KMS-11 (cell line): ENCODE measurements at regions not wholly inside any gene's neighbourhood (a gene's known extent, or its start where the extent isn't known, plus 50 kb on each side); places are given as distances from the start of the nearest gene placed in this dataset.
A peak's percentile ranks its signal among the peaks of the same experiment; 100 is the strongest.

Experiments
- H2AFZ ChIP-seq: fragments of 200-600 bp; sonication (generic); 2 replicates; pipeline ENCODE4 v1.6.1; 2016; ENCODE audit warnings: antibody characterized with exemption, mixed run types, low read depth
- H3K27ac ChIP-seq: fragments of 200-600 bp; sonication (generic); 2 replicates; pipeline ENCODE4 v1.6.1; 2016; ENCODE audit warnings: mild to moderate bottlenecking, mixed run types
- H3K27me3 ChIP-seq: fragments of 200-600 bp; sonication (generic); 2 replicates; pipeline ENCODE4 v1.6.1; 2017; ENCODE audit warnings: mild to moderate bottlenecking, low read depth, mixed run types, moderate library complexity; ENCODE audit not compliant: insufficient read depth
- H3K36me3 ChIP-seq: fragments of 200-600 bp; sonication (generic); 2 replicates; pipeline ENCODE4 v1.6.1; 2017; ENCODE audit warnings: mild to moderate bottlenecking, mixed run types; ENCODE audit not compliant: insufficient read depth
- H3K4me1 ChIP-seq: fragments of 200-600 bp; sonication (generic); 2 replicates; pipeline ENCODE4 v1.6.1; 2016; ENCODE audit warnings: mild to moderate bottlenecking, low read depth, mixed run types; ENCODE audit not compliant: poor library complexity, severe bottlenecking
- H3K4me2 ChIP-seq: fragments of 200-600 bp; sonication (generic); 2 replicates; pipeline ENCODE4 v1.7.0; 2016; ENCODE audit warnings: mild to moderate bottlenecking, mixed run types
- H3K4me3 ChIP-seq: fragments of 200-600 bp; sonication (generic); IDR thresholded peaks from 2 replicates; pipeline ENCODE4 v1.6.1; 2017; ENCODE audit warnings: low read depth, low read length, mixed read lengths; ENCODE audit not compliant: insufficient read depth
- H3K79me2 ChIP-seq: fragments of 200-600 bp; sonication (generic); 2 replicates; pipeline ENCODE4 v1.6.1; 2016; ENCODE audit warnings: low read depth, mixed run types; ENCODE audit not compliant: insufficient read depth
- H3K9ac ChIP-seq: fragments of 200-600 bp; sonication (generic); 2 replicates; pipeline ENCODE4 v1.6.1; 2016; ENCODE audit warnings: mild to moderate bottlenecking, mixed run types
- H4K20me1 ChIP-seq: fragments of 200-600 bp; sonication (generic); 2 replicates; pipeline ENCODE4 v1.6.1; 2016; ENCODE audit warnings: mild to moderate bottlenecking, mixed run types; ENCODE audit not compliant: insufficient read depth
- TF ChIP-seq, protein P1 (sequence below): fragments of 200-600 bp; sonication (generic); conservative IDR thresholded peaks from 2 replicates; pipeline ENCODE4 v1.6.1; 2017; ENCODE audit warnings: low read depth, mild to moderate bottlenecking, antibody characterized with exemption, low read length, moderate library complexity, mixed read lengths

DNA sequence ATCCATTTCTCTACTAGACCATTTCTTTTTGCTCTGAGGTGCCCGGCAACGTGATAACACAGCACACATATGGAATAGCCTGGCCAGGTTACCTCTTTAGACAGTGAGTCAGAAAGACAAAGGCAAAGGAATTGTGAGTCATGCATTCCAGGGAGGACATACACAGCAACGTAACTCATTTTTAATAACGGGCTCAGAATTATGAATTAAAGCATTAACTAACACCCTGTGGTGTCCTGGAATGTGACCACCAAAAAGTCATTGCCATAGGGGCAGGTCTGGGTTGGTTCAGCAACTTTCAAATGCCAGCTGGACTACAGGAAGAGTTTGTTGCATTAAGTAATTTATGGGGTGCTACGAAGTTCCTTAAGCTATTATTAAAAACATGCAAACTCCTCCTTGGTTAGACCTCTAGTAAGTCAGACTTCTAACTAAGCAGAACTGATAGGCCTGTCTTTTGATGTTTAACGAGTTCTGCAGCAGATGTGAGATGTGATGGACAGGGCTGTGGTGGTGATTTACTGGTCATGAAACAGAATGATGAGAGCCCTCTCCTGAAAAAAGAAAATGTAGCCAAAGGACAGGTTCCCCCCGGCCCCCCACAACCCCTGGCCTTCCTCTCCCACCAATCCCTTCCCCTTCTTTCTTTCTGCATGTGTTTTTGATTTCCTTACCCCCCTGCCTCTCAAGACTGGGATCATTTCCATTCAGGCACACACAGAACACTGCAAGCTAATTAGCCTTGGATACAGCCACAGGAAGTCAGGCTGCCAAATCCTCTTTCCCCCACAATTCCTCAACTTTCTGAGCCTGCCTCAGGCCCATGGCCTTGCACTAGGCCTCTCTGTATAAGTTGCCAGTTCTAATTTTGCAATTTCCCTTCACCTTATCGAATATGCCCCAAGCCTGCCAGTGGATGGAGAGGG lies 88.9 kb upstream of the HAO2 start:
- Histone ChIP-seq H4K20me1 (no peaks in the 10 kb centered on the region), H3K27me3 (no peaks in the 10 kb centered on the region), H2AFZ (no peak overlapping the region), H3K27ac (no peak overlapping the region), H3K9ac (no peak overlapping the region), H3K4me1 (no peaks in the 10 kb centered on the region), H3K4me2 (no peak overlapping the region), H3K4me3 (no peak overlapping the region), H3K79me2 (no peaks in the 10 kb centered on the region), H3K36me3 (no peaks in the 10 kb centered on the region)
- TF ChIP-seq, protein P1, sequence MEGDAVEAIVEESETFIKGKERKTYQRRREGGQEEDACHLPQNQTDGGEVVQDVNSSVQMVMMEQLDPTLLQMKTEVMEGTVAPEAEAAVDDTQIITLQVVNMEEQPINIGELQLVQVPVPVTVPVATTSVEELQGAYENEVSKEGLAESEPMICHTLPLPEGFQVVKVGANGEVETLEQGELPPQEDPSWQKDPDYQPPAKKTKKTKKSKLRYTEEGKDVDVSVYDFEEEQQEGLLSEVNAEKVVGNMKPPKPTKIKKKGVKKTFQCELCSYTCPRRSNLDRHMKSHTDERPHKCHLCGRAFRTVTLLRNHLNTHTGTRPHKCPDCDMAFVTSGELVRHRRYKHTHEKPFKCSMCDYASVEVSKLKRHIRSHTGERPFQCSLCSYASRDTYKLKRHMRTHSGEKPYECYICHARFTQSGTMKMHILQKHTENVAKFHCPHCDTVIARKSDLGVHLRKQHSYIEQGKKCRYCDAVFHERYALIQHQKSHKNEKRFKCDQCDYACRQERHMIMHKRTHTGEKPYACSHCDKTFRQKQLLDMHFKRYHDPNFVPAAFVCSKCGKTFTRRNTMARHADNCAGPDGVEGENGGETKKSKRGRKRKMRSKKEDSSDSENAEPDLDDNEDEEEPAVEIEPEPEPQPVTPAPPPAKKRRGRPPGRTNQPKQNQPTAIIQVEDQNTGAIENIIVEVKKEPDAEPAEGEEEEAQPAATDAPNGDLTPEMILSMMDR, result no peak

DNA sequence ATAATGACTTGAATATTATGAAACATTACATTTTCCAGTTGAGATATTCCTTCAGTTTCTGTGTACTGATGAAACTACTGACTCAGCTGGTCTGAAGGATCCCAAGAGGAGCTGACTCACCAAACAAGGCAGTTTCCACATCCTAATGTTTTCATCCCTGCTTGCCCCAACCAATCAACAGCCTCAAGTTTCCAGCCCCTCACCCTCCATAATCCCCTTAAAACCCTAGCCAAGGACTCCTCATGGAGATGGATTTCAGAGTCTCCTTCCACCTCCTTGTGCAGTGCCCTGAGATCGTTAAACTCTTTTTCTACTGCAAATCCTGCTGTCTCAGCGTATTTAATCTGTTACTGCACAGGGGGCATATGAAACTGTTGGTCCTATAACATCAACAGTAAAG lies 83.1 kb upstream of the HAO2 start:
- no peaks in the 10 kb centered on the region for H3K4me1 ChIP-seq
- H3K27ac ChIP-seq, result no peak overlapping the region
- TF ChIP-seq, protein P1, result no peak
- H3K9ac ChIP-seq, result no peak overlapping the region
- H3K36me3 ChIP-seq, result no peaks in the 10 kb centered on the region
- H3K79me2 ChIP-seq, result no peaks in the 10 kb centered on the region
- H3K4me3 ChIP-seq, result no peak overlapping the region
- no peaks in the 10 kb centered on the region for H3K27me3 ChIP-seq
- H3K4me2 ChIP-seq, result no peak overlapping the region
- no peak overlapping the region for H2AFZ ChIP-seq
- H4K20me1 ChIP-seq, result no peaks in the 10 kb centered on the region

DNA sequence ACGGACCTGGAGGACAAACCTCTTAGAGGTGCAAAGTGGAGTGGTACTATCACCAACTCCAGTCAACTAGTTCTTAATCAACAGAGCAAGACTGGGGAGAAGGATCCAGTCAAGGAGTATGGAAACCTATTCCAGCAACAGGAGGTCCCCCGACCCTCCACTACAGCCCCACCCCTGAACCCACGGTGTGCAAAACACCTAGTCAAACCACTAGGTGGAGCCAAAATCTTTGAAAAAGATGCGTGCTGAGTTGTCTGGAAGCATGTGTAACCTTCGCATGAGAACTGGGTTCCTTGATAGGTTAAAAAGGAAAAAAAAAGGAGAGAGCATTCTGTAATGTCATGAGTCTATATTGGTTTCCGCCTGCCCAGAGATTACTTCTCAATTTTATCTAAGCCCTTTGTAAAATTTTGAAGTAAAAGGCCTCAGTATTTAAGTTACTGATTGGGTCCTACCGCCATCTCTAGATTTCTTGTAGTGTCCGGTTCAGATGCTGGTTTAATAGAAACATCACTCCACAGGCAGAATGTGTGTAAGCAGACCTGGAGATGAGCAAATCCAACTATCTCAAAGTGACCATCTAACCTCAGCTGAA lies 81.9 kb upstream of the HAO2 start:
- no peak overlapping the region for H2AFZ ChIP-seq

DNA sequence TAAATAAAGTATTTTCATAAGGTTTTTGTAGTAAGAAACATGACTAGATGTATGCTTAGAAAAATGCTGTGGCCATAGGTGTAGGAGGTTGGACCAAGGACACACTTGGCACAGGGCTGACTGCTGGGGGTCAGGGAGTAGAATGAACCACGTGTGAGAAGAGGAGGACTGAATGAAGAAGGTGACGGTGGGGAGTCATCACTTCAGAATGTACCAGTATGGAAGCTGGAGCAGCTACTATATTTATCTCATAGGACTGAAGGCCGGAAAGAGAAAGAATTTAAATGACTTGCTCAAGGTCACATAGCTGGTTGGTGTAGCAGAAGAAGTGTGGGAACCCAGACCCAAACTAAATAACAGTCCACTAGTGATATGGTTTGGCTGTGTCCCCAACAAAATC lies 79.8 kb upstream of the HAO2 start:
- H3K4me2 ChIP-seq, result no peak overlapping the region
- H3K27me3 ChIP-seq, result no peaks in the 10 kb centered on the region
- H3K27ac ChIP-seq, result no peak overlapping the region
- H4K20me1 ChIP-seq, result no peaks in the 10 kb centered on the region
- TF ChIP-seq, protein P1, result no peak
- no peak overlapping the region for H2AFZ ChIP-seq
- H3K79me2 ChIP-seq, result no peaks in the 10 kb centered on the region
- H3K4me3 ChIP-seq, result no peak overlapping the region
- no peak overlapping the region for H3K9ac ChIP-seq
- H3K4me1 ChIP-seq, result no peaks in the 10 kb centered on the region
- H3K36me3 ChIP-seq, result no peaks in the 10 kb centered on the region

More for the DNA sequence above, 81.9 kb upstream of the HAO2 start:
- H3K27ac ChIP-seq, result no peak overlapping the region
- no peak overlapping the region for H3K9ac ChIP-seq
- H3K4me1 ChIP-seq, result no peaks in the 10 kb centered on the region
- no peaks in the 10 kb centered on the region for H4K20me1 ChIP-seq
- TF ChIP-seq, protein P1, result peak; percentile 57
- H3K4me2 ChIP-seq, result no peak overlapping the region
- H3K36me3 ChIP-seq, result no peaks in the 10 kb centered on the region
- H3K4me3 ChIP-seq, result no peak overlapping the region
- H3K79me2 ChIP-seq, result no peaks in the 10 kb centered on the region
- H3K27me3 ChIP-seq, result no peaks in the 10 kb centered on the region
